SK-N-SH treated with all-trans-retinoic acid at 6 μM for 48 hours (cell line): ENCODE measurements at regions not wholly inside any gene's neighbourhood (a gene's known extent, or its start where the extent isn't known, plus 50 kb on each side); places are given as distances from the start of the nearest gene placed in this dataset.

Source experiments
- RARB ChIP-seq: fragments of 250-450 bp; sonication (Bioruptor Pico); IDR thresholded peaks from 2 replicates; pipeline ENCODE4 v1.8.0; 2021; ENCODE audit warnings: mild to moderate bottlenecking, moderate library complexity
- ZC3H10 ChIP-seq: fragments of 250-450 bp; sonication (Bioruptor Pico); IDR thresholded peaks from 2 replicates; pipeline ENCODE4 v1.5.1; 2021; ENCODE audit warnings: mild to moderate bottlenecking, moderate library complexity
- ZFP30 ChIP-seq: fragments of 450-650 bp; formaldehyde crosslinking; IDR thresholded peaks from 2 replicates; pipeline ENCODE4 v1.5.0; 2022; ENCODE audit warnings: mild to moderate bottlenecking, moderate library complexity
- ZNF565 ChIP-seq: fragments of 450-650 bp; formaldehyde crosslinking; conservative IDR thresholded peaks from 2 replicates; pipeline ENCODE4 v1.5.0; 2020; ENCODE audit warnings: low read depth, mild to moderate bottlenecking, moderate library complexity
- TF ChIP-seq, protein P1 (sequence below): fragments of 250-450 bp; sonication (Bioruptor Pico); IDR thresholded peaks from 2 replicates; pipeline ENCODE4 v1.8.0; 2020; ENCODE audit warnings: mild to moderate bottlenecking, moderate library complexity, borderline replicate concordance
- TF ChIP-seq, protein P2 (sequence below): fragments of 250-450 bp; sonication (Bioruptor Pico); IDR thresholded peaks from 2 replicates; pipeline ENCODE4 v1.5.1; 2021; ENCODE audit warnings: mild to moderate bottlenecking, moderate library complexity

DNA sequence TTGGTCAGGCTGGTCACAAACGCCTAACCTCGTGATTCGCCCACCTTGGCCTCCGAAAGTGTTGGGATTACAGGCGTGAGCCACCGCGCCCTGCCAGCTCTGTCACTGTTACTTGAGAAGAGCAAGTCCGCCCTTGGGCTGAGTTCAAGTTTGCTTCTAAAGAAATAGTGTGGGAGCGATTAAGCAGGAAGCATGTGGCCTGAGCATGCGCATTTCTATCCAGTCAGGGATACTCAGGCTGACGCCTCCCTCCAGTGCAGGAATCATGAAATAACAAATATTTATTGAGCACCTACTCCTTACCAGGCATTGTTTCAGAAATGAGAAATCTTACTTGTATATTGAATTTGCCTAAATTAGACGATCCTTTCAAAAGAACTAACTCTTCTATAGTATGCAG is 166.2 kb downstream of the EDN1 start:
- TF ChIP-seq, protein P1, sequence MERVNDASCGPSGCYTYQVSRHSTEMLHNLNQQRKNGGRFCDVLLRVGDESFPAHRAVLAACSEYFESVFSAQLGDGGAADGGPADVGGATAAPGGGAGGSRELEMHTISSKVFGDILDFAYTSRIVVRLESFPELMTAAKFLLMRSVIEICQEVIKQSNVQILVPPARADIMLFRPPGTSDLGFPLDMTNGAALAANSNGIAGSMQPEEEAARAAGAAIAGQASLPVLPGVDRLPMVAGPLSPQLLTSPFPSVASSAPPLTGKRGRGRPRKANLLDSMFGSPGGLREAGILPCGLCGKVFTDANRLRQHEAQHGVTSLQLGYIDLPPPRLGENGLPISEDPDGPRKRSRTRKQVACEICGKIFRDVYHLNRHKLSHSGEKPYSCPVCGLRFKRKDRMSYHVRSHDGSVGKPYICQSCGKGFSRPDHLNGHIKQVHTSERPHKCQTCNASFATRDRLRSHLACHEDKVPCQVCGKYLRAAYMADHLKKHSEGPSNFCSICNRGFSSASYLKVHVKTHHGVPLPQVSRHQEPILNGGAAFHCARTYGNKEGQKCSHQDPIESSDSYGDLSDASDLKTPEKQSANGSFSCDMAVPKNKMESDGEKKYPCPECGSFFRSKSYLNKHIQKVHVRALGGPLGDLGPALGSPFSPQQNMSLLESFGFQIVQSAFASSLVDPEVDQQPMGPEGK (CRISPR knock-in tag): no peak
- no peak for TF ChIP-seq RARB
- no peak for TF ChIP-seq ZNF565 (CRISPR knock-in tag)
- no peak for TF ChIP-seq ZC3H10 (CRISPR knock-in tag)
- TF ChIP-seq, protein P2, sequence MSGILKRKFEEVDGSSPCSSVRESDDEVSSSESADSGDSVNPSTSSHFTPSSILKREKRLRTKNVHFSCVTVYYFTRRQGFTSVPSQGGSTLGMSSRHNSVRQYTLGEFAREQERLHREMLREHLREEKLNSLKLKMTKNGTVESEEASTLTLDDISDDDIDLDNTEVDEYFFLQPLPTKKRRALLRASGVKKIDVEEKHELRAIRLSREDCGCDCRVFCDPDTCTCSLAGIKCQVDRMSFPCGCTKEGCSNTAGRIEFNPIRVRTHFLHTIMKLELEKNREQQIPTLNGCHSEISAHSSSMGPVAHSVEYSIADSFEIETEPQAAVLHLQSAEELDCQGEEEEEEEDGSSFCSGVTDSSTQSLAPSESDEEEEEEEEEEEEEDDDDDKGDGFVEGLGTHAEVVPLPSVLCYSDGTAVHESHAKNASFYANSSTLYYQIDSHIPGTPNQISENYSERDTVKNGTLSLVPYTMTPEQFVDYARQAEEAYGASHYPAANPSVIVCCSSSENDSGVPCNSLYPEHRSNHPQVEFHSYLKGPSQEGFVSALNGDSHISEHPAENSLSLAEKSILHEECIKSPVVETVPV (CRISPR knock-in tag): no peak
- no peak for TF ChIP-seq ZFP30
